Gastrocnemius medialis (tissue), 4 donors: ENCODE measurements at regions not wholly inside any gene's neighbourhood (a gene's known extent, or its start where the extent isn't known, plus 50 kb on each side); places are given as distances from the start of the nearest gene placed in this dataset.

ENCODE experiments used
- CTCF ChIP-seq, 5 experiments: fragments of 450-650 bp in 3 of 5; fragments of 200-600 bp in 2 of 5; sonication (generic) in 2 of 5; IDR thresholded peaks in 4 of 5; conservative IDR thresholded peaks in 1 of 5; 1 replicate in 4 of 5; 2 replicates in 1 of 5; pipeline ENCODE4 v1.5.1; 2016 to 2019; ENCODE audit warnings: antibody characterized with exemption in 5 of 5, mild to moderate bottlenecking in 3 of 5, moderate library complexity in 3 of 5
- POLR2A ChIP-seq, 2 donors: fragments of 450-650 bp; IDR thresholded peaks; one replicate each; pipeline ENCODE4 v1.6.1; 2017; ENCODE audit warnings: antibody characterized with exemption in 2 of 2, mild to moderate bottlenecking in 2 of 2, moderate library complexity in 2 of 2

DNA sequence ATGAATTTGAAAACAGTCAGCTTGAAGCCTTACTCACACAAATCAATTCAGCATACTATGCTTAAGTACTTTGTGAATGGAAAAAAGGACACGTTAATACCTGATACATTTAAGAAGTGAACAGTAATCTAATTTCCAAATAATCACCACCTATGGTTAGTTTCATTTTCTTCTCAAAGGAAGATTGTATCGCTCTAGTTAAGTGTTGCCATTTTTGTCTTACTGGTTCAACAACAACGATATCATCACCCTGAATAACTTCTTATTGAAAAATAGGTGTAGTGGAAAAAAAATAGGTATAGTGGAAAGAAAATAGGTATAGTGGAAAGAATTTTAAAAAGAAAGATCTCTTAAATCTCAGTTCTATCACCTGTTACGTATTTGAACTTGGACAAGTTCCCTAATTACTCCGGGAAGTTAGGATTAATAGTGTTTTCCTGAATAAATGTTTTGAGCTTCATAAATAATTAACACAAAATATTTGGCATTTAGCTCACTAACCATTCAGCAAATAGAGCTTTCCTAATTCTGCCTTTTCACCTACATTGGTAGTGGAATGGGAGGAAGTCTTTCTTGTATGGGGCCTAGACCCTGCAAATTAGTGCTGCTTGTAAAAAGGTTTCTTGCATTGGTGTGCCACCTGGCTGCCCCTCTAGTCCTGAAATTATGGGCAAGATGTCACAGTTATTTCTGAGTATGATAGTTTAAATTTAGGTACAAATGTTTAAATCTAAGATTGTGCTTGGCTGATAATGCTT lies 502.6 kb upstream of the NMUR2 start:
- TF ChIP-seq CTCF (IDR thresholded peaks at IDR 0.05 in 4 of 5, conservative IDR thresholded peaks at IDR 0.05 in 1 of 5) (no peak), POLR2A (IDR thresholded peaks at IDR 0.05) (no peak)
